ENCODE measurements at regions not wholly inside any gene's neighbourhood (a gene's known extent, or its start where the extent isn't known, plus 50 kb on each side); places are given as distances from the start of the nearest gene placed in this dataset.

DNA sequence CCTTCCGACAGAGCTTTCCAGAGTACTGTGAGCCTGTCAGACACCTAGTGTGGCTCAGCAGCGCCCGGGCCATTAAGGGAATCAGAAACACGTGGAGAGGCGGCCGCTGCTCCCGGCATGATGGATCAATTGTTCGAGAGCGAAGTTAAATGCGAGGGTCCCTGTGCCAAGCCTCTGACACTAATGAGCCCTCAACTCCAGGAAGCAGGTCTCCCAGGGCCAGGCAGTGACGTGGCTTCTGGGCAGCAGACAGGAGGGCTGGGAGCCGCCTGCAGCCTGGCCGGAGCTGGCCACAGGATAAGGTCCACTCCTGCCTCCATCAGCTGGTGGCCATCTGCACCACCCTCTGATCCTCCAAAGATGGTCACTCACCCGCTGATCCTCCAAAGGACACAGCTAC lies 67.5 kb upstream of the CLDN14 start:
- no peak for DNase-seq (ENCODE audit: low read depth)
- no peak overlapping the region for H3K4me3 ChIP-seq (ENCODE audit: low read depth, low read length)
- TF ChIP-seq, protein P1, sequence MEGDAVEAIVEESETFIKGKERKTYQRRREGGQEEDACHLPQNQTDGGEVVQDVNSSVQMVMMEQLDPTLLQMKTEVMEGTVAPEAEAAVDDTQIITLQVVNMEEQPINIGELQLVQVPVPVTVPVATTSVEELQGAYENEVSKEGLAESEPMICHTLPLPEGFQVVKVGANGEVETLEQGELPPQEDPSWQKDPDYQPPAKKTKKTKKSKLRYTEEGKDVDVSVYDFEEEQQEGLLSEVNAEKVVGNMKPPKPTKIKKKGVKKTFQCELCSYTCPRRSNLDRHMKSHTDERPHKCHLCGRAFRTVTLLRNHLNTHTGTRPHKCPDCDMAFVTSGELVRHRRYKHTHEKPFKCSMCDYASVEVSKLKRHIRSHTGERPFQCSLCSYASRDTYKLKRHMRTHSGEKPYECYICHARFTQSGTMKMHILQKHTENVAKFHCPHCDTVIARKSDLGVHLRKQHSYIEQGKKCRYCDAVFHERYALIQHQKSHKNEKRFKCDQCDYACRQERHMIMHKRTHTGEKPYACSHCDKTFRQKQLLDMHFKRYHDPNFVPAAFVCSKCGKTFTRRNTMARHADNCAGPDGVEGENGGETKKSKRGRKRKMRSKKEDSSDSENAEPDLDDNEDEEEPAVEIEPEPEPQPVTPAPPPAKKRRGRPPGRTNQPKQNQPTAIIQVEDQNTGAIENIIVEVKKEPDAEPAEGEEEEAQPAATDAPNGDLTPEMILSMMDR (IDR thresholded peaks at IDR 0.05; ENCODE audit: insufficient read depth, low read depth, low read length, missing control alignments), result no peak

DNA sequence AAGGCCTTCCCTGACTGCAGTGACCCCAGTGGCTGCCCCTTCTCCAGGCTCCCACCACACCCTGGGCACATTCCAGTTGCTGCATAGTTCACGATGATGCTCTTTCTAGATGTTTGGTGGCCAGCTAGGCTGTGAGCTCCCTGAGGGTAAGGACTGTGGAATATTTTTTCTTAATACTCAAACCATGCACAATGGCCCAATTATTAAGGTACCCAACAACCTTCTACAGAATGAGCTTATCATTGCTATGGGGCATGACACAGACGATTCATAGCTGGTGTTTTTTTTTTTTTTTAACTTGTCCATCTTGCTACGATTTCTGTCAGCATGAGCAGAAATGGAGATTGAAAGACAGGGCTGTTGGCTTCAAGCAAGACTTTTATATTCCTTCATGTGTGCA lies 68.9 kb upstream of the CLDN14 start:
- TF ChIP-seq, protein P1 (IDR thresholded peaks at IDR 0.05; ENCODE audit: insufficient read depth, low read depth, low read length, missing control alignments), result no peak
- no peak for DNase-seq (ENCODE audit: low read depth)

DNA sequence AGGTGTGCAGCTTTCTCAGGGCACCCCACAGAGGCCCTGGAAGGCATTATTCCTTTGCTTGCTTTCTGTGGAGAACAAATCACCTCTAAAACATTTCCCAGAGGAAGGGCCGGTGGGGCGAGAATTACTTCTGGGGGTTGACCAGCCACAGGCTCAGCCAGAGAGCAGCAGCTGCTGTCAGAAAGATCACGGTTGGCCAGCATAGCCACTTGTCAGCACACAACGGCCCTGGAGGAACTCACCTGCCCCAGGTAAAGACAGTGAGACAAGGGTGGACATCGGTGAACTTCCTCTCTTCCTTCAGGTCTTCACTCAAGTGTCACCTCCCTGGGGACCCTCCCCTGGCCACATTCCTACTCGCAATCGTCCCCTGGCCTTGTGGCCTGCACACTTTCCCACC lies 69.5 kb upstream of the CLDN14 start:
- no peak overlapping the region for H3K4me3 ChIP-seq (ENCODE audit: low read depth, low read length)
- DNase-seq (ENCODE audit: low read depth), result no peak
- TF ChIP-seq, protein P1 (IDR thresholded peaks at IDR 0.05; ENCODE audit: insufficient read depth, low read depth, low read length, missing control alignments), result no peak

More for the DNA sequence above, 68.9 kb upstream of the CLDN14 start:
- H3K4me3 ChIP-seq (ENCODE audit: low read depth, low read length), result no peak overlapping the region

DNA sequence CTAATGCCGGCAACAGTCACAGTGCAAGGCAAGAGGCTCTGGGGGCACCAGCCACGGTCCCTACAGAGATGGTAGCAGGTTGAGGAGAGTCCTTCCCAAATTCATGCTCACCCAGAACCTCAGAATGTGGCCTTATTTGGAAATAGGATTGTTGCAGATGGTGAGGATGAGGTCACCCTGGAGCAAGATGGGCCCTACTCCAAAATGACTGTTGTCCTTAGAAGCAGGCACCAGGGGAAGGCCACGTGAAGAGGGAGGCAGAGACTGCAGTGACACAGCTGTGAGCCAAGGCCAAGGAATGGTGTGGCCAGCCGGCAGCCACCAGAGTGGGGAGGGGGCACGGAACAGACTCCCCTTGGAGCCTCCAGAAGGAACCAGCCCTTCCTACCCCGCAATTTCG lies 70.8 kb upstream of the CLDN14 start:
- TF ChIP-seq, protein P1 (IDR thresholded peaks at IDR 0.05; ENCODE audit: insufficient read depth, low read depth, low read length, missing control alignments), result no peak
- DNase-seq (ENCODE audit: low read depth), result no peak
- no peak overlapping the region for H3K4me3 ChIP-seq (ENCODE audit: low read depth, low read length)

DNA sequence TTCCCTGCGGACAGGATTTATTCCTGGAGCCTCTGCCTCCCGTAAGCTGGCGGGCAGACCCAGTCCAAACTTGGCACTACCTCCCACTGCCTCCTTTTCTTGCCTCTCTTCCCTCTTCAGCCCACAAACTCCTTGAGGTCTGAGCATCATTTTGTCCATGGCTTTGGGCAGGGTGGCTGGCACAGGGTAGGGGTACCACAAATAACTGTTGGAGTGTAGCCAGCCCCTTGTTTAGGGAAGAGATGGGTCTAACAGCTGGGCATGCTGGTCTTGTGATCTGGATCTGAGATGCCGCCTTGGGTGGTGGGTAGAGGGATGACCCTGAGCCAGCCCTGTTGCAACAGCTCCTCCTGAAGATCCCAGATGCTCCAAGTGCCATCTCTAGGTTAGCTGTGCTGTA lies 71.4 kb upstream of the CLDN14 start:
- no peak overlapping the region for H3K4me3 ChIP-seq (ENCODE audit: low read depth, low read length)

DNA sequence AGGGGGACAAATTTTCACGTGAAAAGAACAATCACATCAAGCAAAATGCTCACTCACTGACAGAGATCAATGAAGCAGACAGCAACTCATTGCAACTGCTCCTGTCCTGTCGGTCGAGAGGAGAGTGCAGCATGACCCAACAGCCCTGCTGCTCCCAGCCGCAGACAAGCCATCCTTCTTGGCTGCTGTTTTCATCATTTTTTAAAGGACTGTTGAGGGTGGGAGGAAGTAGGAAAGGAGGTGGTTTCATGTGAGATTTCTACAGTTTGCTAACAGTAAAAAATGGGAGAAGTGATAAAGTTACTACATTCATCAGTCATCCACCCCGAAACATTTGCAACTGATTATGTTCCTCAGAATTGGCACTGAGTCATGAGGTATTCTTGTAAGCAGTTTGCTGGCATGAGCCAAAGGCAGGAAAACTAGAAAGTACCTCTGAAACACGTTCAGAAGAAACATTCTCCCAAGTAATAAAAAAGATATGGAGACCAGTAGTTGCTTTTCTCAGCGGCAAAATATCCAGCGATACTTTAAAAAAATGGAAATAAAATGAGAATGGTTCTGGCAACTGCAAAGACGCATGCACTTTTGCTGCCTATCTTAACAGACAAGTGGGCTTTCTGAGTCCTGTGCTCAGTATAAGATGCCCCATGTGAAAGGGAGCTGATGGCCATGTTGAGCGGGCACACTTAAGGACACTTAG lies 72.0 kb upstream of the CLDN14 start:
- H3K4me3 ChIP-seq (ENCODE audit: low read depth, low read length), result no peak overlapping the region
- TF ChIP-seq, protein P1 (IDR thresholded peaks at IDR 0.05; ENCODE audit: insufficient read depth, low read depth, low read length, missing control alignments), result no peak
- DNase-seq (ENCODE audit: low read depth), result no peak

More for the DNA sequence above, 71.4 kb upstream of the CLDN14 start:
- TF ChIP-seq, protein P1 (IDR thresholded peaks at IDR 0.05; ENCODE audit: insufficient read depth, low read depth, low read length, missing control alignments), result no peak
- no peak for DNase-seq (ENCODE audit: low read depth)

DNA sequence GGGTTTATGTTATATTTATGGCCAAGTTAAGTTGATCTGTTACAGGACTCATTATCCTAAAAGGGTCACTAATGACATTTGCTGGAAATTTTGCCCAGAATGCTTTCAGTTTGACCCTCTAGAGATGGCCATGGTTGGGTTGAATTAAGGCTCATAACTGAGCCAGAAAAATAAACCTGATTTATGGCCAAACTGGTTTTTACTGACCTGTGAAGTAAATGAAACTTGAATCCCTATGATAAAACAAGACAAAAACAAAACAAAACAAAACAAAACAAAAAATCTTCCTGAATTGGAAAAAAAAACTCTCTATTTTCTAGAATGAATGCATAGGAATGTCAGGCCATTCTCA lies 72.5 kb upstream of the CLDN14 start:
- no peak for DNase-seq (ENCODE audit: low read depth)
- TF ChIP-seq, protein P1 (IDR thresholded peaks at IDR 0.05; ENCODE audit: insufficient read depth, low read depth, low read length, missing control alignments), result no peak
- H3K4me3 ChIP-seq (ENCODE audit: low read depth, low read length), result no peak overlapping the region
